GM18867 (cell line): ENCODE measurements at regions not wholly inside any gene's neighbourhood (a gene's known extent, or its start where the extent isn't known, plus 50 kb on each side); places are given as distances from the start of the nearest gene placed in this dataset.
A peak's percentile ranks its signal among the peaks of the same experiment; 100 is the strongest.
"Not testable (repeated sequence)": the region's sequence is repeated elsewhere in the genome, so short reads cannot be mapped to it uniquely, and the experiment has no call there.

Experiments used
- ATAC-seq: cut with Tn5 transposase; IDR thresholded peaks from one replicate; pipeline ENCODE4 v1.9.1; 2021; ENCODE audit warnings: mild to moderate bottlenecking, moderate library complexity; ENCODE audit not compliant: unreplicated experiment

DNA sequence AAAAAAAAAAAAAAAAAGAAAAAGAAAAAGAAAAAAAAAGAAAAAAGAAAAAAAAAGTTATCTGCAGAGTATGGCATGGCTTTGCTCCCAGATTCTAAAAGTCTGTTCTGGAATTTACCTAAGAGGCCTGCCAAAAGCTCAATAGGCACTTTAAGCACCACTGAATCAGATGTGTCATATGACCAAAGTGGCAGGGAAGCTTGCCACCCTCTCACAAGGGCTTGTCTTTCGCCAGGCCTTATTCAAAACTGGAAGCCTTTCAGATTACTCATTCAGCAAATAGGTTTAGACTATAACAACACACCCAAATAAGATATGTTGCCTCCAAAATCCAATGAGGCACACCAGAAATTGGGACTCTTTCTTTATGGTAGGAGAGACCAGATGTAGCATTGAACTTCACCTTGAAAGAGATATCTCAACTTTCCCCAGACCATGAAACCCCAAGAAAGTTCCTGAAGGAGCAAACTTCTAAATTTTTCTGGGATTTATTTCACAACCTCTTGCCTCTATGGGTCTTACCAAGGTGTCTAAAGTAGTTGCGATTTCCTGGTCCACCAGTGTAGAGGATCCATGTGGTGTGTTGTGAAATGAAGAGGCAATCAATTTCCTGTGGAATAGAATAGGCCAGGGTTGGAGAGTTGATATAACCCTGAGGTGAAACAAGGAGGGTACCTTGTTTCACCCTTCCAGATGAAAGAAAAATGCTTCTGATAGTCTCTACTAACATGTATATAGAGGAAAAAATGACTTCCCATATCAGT, 218.8 kb downstream of the DAD1 start:
- no peak for ATAC-seq

DNA sequence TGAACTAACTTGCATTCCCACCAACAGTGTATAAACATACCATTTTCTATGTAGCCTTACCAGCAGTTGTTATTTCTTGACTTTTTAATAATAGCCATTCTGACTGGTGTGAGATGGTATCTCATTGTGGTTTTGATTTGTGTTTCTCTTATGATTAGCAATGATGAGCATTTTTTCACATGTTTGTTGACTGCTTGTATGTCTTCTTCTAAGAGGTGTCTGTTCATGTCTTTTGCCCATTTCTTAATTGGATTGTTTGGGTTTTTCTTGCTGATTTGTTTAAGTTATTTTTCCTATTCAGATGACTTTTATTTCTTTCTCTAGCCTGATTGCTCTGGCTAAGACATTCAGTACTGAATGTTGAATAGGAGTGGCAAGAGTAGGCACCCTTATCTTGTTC, 230.3 kb downstream of the DAD1 start:
- no peak for ATAC-seq

DNA sequence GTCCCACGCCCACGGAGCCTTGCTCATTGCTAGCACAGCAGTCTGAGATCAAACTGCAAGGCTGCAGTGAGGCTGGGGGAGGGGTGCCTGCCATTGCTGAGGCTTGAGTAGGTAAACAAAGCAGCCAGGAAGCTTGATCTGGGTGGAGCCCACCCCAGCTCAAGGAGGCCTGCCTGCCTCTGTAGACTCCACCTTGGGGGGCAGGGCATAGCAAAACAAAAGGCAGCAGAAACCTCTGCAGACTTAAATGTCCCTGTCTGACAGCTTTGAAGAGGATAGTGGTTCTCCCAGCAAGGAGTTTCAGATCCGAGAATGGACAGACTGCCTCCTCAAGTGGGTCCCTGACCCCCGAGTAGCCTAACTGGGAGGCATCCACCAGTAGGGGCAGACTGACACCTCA, 239.7 kb downstream of the DAD1 start:
- not testable (repeated sequence) for ATAC-seq

DNA sequence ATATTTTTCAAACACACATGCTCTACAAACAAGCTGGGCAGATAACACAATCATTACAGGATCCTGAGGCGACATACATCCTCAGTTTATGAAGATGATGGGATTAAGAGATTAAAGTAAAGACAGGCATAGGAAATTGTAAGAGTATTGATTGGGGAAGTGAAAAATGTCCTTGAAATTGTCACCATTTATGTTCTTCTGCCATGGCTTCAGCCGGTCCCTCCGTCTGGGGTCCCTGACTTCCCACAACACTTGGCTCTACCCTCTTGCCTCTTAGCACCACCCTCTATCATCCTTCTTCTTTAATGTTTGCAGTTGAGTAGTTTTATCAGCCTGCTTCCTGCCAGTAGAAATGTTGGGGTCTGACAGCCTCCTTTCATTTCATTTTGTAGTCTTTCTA, 244.4 kb downstream of the DAD1 start:
- no peak for ATAC-seq

DNA sequence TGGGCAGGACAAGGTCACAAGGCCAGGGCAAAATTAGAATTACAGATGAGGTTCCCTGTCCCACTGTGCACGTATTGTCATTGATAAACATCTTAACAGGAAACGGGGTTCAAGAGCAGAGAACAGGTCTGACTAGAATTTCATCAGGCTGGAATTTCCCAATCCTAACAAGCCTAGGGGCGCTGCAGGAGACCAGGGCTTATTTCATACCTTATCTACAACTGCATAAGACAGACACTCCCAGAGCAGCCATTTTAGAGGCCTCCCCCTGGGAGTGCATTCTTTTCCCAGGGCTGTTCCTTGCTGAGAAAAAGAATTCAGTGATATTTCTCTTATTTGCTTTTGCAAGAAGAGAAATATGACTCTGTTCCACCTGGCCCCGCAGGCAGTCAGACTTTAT, 244.8 kb downstream of the DAD1 start:
- ATAC-seq, result not testable (repeated sequence)

DNA sequence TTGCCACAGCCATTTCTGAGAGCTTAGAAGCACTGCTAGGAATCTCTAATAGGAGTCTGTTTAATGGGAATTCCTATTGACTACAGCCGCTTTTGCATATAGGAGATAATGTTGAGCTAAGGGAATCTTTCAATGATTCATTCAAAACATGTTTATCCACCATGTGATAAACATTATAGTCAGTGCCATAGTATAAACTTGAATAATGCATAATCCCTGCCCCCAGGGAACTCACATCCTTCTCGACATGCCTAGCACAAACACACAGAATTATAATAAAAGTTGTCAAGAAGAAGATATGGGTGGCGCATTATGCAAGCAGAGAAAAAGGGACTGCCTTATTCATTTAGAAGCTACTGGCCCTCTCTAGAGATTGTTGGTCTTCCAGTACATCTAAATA, 248.0 kb downstream of the DAD1 start:
- no peak for ATAC-seq

DNA sequence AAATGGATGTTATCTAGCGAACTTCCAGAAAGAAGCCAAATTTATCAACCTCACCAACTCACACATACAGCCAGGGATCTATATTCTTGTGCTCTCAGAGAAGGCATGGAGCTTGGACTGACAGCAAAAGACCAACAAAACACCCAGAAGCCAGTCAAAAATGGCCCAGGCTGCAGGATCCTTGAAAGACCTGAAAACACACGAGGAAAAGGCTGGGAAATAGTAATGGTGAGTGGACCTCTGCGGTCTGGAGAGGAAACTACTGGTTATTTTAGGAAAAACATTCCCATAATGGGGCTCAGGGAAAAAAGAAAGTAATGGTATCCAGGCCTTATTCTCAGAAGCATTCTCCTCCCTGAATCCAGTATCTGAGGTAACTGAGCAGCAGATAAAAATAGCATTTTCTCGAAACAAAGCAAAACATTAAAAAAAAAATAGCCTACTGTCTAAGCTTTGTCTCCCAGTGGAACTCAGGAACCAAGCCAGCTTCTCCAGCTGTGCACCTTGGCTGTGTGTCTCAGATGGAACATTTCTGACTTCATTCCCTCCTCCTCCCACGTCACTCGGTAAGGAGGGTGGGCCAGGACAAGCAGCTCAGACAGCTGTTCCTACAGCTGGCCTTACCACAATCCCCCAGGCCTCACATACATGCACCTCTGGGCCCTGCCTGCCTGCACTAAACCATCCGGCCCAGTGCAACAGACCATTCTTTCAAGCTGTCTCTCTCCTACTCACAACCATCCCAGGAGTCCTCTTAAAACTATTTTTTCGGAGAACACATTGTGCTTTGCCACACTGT, 249.9 kb downstream of the DAD1 start:
- ATAC-seq, result no peak

DNA sequence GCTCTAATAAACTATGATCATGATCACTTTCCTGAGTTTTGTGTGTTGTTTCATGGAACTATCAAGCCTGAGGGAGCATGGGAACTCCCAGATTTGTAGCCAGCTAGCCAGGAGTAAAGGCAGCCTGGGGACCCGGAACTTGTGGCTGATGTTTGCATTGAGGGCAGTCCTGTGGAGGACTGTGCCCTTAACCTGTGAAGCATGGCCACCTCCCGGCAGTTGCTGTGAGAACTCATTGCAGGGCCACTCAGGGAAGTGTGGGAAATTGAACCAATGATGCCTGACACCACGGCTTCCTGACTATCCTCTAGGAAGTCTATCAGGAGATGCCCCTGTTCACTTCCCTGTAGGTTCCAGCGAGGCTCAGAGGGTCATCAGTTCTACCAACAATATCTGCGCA, 250.6 kb downstream of the DAD1 start:
- ATAC-seq, result no peak

DNA sequence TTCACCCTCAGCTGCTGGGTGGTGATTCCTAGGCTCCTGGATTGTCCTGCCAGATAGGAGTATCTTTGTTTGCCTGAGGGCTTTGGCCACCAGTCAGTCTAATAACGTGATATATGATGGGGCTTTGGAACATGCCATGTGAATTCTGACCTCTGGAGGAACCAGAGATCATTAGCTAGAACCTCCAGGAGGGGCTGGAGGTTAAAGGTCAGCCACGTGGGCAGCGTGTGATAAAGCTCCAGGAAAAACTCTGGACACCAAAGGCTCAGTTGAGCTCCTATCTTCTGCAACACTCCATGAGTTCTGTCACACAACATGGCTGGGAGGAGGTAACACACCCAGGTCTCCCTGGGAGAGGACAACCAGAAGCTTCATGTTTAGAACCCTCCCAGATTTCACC, 251.1 kb downstream of the DAD1 start:
- no peak for ATAC-seq

DNA sequence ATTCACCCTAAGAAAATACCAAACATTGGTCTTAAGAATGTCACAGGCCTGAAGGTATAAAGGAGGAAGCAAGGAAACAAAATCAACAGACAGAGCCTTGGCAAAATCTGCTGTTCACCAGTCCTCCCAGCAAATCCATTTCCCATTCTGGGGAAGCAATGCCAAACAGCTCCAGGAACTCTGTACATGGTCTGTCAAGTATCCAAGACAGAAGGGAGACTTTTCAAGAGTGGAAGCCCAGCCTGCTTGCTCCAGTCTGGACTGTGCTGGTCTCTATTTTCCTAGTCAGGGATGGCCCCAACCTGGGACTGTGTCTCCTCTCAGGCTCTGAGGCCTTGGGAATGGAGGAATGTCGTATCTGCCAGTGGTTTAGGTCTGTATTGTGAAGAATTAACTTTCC, 251.5 kb downstream of the DAD1 start:
- ATAC-seq, result no peak

DNA sequence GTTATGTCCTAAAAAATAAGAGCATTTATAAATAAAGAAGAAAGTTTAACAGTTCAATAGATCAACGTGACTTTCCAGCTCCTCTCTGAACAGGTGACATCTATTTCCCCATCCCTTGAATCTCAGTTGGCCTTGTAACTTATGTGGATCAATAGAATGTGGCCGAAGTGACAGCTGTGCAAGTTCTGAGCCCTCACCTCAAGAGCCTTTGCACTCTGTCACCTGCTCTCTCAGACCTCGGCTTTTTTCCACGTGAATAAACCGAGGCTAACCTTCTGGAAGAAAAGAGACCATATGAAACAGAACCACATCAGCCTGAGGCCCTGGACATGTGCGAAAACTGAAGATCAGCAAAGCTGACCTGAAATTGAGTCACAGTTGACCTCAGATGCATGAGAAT, 253.0 kb downstream of the DAD1 start:
- ATAC-seq, result no peak

DNA sequence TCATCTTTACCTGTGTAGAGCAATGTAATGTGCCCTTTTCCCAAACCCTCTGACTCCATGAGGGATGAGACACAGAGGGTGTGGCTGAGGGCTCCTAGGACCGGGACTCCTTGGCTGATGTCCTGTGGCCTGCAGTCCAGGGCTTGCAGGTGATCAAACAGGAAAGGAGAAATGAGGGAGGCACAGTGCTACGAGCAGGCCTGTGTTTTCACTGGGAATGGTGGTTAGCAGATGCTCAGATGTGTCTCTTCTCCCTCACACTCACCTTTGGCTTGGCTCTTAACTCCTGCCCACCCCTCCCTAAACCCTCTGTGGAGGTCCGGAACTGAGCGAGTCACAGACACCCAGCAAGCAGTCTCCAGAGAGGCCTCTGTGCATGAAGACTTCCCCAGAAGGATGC, 254.4 kb downstream of the DAD1 start:
- no peak for ATAC-seq

DNA sequence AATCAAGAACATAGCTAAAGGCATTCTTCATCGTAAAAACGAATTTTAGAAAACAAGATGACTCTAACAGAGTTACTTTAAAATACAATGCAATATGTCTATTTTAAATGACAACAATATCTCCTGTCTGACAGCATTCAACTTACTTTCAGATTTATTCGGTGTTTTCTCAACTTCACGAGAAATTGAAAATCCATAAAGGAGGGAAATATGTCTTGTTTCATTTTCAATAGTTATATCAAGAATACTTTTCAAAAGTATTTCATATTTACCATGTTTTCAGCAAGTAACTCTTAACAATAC, 254.8 kb downstream of the DAD1 start:
- ATAC-seq, result no peak

DNA sequence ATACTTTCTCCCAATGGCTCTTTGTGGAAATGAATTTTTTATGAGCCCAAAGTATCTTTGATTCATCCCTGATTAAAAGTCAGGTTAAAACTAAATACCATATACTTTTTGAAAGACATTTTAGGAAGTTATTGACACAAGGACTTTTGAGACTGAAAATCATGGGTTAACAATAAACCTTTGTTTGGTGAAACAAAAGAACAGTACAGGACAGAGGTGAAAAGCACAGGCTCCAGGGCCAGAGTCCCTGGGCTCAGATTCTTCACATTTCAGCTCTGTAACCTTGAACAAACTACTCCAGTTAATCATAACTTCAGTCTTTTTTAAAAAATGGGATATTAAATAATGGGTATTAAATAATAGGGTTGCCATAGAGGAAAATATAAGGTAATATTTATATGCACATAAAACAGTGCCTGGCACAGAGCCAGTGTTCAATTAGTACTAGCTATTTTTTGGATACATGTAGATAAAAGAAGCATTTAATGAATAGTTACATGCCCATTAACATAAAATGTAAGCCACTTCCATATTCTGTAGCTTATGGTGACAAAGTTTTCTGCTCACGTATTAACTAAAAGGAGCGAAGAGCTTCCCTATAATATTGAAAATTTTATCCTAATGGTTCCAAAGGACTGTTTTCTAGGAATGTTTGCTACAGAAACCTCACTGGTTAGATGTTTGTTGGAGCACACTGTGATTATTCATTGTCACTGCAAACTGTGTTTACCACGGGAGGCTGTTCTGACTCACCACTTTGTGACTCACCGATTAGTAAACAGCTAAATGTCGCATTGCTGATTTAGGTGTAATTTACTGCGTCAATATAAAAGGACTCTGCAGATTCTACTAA, 255.4 kb downstream of the DAD1 start:
- no peak for ATAC-seq

DNA sequence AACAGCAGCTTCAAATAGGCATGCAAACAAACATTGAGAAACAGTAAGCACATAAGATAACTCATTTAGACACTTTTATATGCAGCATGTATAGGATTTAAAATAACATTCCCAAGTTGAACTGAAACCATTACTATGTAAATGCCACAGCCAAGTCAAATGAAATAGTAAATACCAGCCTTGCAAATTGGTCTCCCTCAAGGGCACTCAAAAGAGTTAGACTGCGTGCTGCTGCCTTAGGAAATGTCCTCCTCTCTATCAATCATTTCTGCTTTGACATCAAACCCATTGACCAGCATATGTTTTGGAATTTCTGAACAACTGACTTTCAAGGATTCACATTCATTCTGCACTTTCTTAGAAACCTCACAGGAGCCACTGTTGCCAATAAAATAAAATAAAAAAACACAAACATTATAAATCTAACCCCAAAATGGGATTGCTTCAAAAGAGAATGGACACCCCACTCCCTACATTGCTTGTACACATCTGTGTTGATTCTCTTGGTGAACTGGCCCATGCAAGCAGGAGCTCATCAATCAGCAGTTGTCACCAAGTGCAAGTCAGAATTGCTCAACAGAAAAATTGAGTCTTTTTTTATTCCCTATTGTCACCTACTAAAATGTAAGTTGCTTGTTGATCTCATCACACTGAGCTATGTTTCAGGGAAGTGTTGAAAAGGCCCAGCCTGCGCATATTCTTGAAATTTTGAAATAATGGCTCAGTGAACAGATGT, 256.2 kb downstream of the DAD1 start:
- ATAC-seq, result no peak

DNA sequence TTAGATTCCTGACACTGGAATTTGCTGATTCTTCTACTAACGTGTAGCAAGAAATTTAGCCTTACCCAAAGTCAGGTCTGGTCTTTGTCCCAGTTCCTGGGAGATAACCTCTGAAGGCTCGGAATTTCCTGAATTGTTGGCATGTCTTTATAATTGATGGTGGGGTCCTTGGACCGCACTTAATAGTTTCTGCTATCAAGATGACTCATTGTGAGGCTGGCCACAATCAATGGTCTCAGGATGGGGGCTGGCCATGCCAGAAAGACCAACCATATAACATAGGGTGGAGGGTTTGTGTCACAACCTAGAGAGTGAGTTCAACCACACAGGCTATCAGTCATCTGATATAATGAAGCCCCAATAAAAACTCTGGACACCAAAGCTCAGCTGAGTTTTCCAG, 259.7 kb downstream of the DAD1 start:
- ATAC-seq, result no peak

DNA sequence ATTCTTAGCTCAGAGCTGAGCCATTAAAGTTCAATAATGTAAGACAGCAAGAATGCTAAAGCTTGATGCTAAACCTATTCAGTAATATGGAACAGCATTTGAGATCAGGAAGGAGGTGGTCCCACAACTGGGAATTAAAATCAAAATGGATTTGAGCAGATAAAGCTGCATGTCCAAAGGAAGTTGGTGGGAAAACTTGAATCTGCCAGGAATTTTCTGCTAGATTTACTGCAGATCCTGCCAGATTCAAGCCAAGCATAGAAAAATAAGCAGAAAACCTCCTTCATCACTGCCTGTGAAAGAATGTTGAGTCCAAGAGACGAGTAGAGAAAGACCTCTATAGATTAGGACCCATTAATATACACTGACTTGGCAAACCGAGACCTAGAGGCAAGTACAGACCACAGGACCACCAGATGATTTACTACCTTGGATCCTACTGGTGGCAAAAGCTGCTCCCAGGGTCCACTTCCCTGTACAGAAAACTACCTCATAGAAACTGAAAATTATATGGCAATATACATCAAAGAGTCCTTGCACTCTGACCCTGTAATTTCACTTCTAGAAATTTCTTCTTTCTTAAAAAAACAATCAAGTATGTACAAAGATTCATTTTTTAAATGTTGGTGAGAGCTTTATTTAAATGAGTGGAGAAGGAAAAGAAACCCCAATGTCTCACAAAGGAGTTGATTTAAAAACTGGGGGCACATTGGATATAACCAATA, 263.2 kb downstream of the DAD1 start:
- ATAC-seq, result no peak

DNA sequence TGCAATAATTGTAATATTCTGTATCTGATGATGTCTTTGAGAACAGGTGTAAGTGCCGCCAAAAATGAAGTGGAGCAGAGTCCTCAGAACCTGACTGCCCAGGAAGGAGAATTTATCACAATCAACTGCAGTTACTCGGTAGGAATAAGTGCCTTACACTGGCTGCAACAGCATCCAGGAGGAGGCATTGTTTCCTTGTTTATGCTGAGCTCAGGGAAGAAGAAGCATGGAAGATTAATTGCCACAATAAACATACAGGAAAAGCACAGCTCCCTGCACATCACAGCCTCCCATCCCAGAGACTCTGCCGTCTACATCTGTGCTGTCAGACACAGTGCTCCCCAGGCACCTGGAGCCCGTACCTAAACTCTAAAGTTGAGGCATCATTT, 268.7 kb downstream of the DAD1 start:
- no peak for ATAC-seq

DNA sequence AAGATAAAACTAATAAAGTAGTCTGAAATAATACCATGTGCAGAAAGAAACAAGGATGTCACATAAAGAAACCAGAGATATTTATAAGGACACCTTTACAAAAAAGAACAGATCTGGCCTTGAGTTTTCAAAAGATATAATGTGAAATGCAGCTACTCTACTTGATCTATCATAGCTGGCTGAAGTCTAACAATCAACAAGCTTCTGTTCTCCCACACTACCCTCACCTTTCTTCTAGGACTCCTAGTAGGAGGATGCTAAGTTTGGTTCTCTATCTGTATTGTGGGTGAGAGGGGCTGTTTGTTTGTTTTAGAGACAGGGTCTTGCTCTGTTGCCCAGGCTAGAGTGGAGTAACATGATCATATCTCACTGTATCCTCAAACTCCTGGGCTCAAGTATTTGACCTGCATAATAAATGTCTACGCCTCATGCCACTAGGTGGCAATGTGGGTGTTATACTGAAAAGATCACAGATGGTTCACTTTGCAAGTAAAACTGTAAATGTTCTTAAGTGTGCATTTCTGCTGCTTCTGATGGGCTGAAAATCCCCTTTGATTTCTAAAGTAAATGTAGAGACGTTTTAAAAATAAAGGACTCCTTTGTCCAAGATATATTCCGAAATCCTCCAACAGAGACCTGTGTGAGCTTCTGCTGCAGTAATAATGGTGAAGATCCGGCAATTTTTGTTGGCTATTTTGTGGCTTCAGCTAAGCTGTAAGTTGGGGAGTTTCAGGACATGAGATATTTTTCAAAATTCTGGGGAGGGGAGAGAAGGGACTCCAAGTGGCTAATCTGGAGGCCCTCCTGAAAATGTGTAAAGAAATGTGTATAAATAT, 269.3 kb downstream of the DAD1 start:
- peak; percentile 66 for ATAC-seq

DNA sequence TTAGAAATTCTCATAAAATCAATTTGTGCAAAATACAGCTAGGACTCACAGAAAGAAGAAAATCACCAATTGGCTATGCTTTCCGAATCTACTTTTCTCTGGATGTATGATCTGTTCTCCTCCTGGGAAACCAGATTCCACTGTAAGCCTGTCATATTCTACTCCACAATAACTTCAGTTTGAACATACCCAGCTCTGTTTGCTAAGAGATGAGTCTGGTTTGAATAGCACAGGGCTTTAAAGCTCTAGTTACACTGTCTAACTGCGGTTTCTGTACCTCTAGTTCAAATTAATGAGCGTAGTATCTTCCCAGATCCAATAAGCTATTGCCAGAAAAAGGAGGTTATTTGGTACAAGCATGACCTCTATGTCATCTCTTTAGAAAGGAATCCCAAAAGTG, 270.1 kb downstream of the DAD1 start:
- no peak for ATAC-seq
